ENCODE measurements at regions not wholly inside any gene's neighbourhood (a gene's known extent, or its start where the extent isn't known, plus 50 kb on each side); places are given as distances from the start of the nearest gene placed in this dataset.

DNA sequence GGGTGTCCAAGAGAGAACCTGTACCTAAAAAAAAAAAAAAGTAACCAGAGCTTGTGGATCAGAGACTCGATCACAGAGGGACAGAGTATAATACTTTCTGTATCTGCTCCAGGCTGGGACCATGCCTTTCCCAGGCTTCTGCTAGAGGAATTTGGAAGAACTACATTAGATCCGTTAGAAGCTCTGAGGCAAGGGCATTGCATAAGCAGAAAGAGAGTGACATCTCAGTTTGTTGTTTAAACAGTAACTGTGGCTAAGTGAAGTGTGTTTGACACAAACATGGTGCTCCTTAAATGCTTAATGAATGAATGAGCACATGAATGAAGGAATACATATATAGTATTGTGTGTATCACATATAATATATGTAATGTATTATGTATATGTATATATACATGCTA is 131.2 kb downstream of the HS3ST3B1 start (continued):
- TF ChIP-seq CHD2 (IDR thresholded peaks at IDR 0.05; ENCODE audit: low read length) = no peak

DNA sequence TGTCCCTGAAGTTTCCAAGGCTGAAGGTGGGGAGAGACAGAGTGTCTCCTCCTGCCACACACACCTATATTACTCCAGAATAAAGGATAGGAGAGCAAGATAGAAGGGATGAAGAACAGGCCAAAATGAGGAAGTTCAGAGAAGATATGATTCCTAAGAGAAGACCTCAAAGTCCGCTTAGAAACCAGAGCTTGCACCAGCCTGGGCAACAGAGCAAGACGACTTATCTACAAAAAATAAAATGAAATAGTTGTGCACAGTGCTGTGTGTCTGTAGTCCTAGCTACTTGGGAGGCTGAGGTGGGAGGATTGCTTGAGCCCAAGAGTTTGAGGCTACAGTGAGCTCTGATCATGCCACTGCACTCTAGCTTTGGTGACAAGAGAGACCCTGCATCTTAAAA is 128.2 kb downstream of the HS3ST3B1 start:
- FAIRE-seq = no peak
- no peak for TF ChIP-seq KDM1A (IDR thresholded peaks at IDR 0.05; ENCODE audit: borderline replicate concordance, low read length)
- no peak for TF ChIP-seq NRF1 (IDR thresholded peaks at IDR 0.05; ENCODE audit: low read depth, low read length)
- TF ChIP-seq CBX8 (IDR thresholded peaks at IDR 0.05; ENCODE audit: borderline replicate concordance, low read depth, low read length) = no peak

More for the DNA sequence above, 128.2 kb downstream of the HS3ST3B1 start:
- CTCF ChIA-PET (ENCODE audit: partially characterized antibody) = interaction anchor here (1.3 kb wide), 1 partner anchor 21 kb away, joined by 6 read pairs; no protein-coding TSS in a partner anchor
- no peak overlapping the region for H3K56ac ChIP-seq (replicated peaks; ENCODE audit: insufficient read length, low read depth, low read length)
- no peak overlapping the region for H2BK15ac ChIP-seq (ENCODE audit: low read length)
- no peak overlapping the region for H3K4me2 ChIP-seq (ENCODE audit: insufficient read depth in 1 of 2, low read depth in 2 of 2, low read length in 2 of 2)
- H3K14ac ChIP-seq (ENCODE audit: insufficient read length) = no peak overlapping the region
- no peak for DNase-seq (ENCODE audit: low read depth in 1 of 2, low spot score in 2 of 2)
- H3K79me2 ChIP-seq (ENCODE audit: control insufficient read depth in 1 of 2, insufficient read depth in 2 of 2, low read length in 2 of 2) = no peaks in the 10 kb centered on the region
- H4K8ac ChIP-seq (ENCODE audit: extremely low read depth, insufficient read depth, low read length) = no peak overlapping the region
- no peaks in the 10 kb centered on the region for H4K20me1 ChIP-seq (replicated peaks in 1 of 2; ENCODE audit: control insufficient read depth in 1 of 2, insufficient read depth in 2 of 2, low read length in 2 of 2)
- no peaks in the 10 kb centered on the region for H3K9me3 ChIP-seq (ENCODE audit: insufficient read depth in 2 of 2, low read depth in 1 of 2, low read length in 1 of 2)
- H3K4me3 ChIP-seq (ENCODE audit: extremely low read depth in 1 of 4, insufficient read depth in 2 of 4, low read depth in 3 of 4, low read length in 4 of 4) = no peak overlapping the region
- H3K27ac ChIP-seq (ENCODE audit: low read depth, low read length) = no peak overlapping the region
- POLR2A ChIA-PET (ENCODE audit: partially characterized antibody) = no interaction called here
- H3K9ac ChIP-seq (replicated peaks in 1 of 4; ENCODE audit: extremely low read depth in 1 of 4, low read depth in 3 of 4, low read length in 3 of 4) = no peak overlapping the region
- H2BK5ac ChIP-seq (ENCODE audit: low read depth, low read length) = no peak overlapping the region
- no peak overlapping the region for H2BK120ac ChIP-seq (replicated peaks; ENCODE audit: low read depth, low read length)
- H2BK20ac ChIP-seq (ENCODE audit: low read length) = 0 out of 2 replicates have a peak overlapping the region, but pooled peaks have one; percentile 87
- H3K23ac ChIP-seq (ENCODE audit: insufficient read length) = no peak overlapping the region
- H4K91ac ChIP-seq (replicated peaks; ENCODE audit: insufficient read length, low read length) = no peak overlapping the region
- H3K4ac ChIP-seq (replicated peaks; ENCODE audit: insufficient read length, low read depth, low read length) = no peak overlapping the region
- H3K18ac ChIP-seq (ENCODE audit: extremely low read depth, low read length) = no peak overlapping the region
- no peaks in the 10 kb centered on the region for H3K79me1 ChIP-seq (ENCODE audit: low read depth, low read length)
- no peaks in the 10 kb centered on the region for H3K27me3 ChIP-seq (replicated peaks in 1 of 4; ENCODE audit: control insufficient read depth in 3 of 4, extremely low read depth in 1 of 4, insufficient read depth in 3 of 4, low read length in 3 of 4)
- no peak overlapping the region for H2AFZ ChIP-seq (ENCODE audit: low read length)
- no peaks in the 10 kb centered on the region for H3K36me3 ChIP-seq (ENCODE audit: control insufficient read depth in 2 of 4, insufficient read depth in 4 of 4, low read length in 3 of 4)
- H4K5ac ChIP-seq (ENCODE audit: insufficient read length, low read depth, low read length) = no peak overlapping the region
- H3K23me2 ChIP-seq (ENCODE audit: low read depth, low read length) = no peaks in the 10 kb centered on the region; the same call in 1 of the 2 replicates
- WGBS, 2 experiments (ENCODE audit: extremely low coverage in 1 of 2, insufficient coverage in 1 of 2, insufficient read length in 1 of 2, insufficient replicate concordance in 2 of 2, low coverage in 1 of 2, low lambda C conversion rate in 2 of 2, missing lambda C conversion rate in 1 of 2) = 90% methylated on average over 2 of the region's 2 CpGs; no CpG with 5 or more reads in 1 of the 2 experiments
- no peak overlapping the region for H2AK5ac ChIP-seq (ENCODE audit: low read depth, low read length)
- H3K4me1 ChIP-seq (replicated peaks in 1 of 4; ENCODE audit: control insufficient read depth in 3 of 4, insufficient read depth in 4 of 4, low read length in 3 of 4) = no peaks in the 10 kb centered on the region
- no peak overlapping the region for H2BK12ac ChIP-seq (ENCODE audit: low read depth, low read length)

Measured in H1 (cell line).